Activated naive CD4-positive, alpha-beta T cell treated with anti-CD3 and anti-CD28 coated beads, Interleukin-2, amount 50 U/mL, for 72 hours (primary cell): ENCODE measurements at regions not wholly inside any gene's neighbourhood (a gene's known extent, or its start where the extent isn't known, plus 50 kb on each side); places are given as distances from the start of the nearest gene placed in this dataset.

Experiments used
- ATAC-seq, 2 donors: fragments of 150-1000 bp; cut with Tn5 transposase; 2 replicates each; pipeline ENCODE4 v1.10.0; 2021; ENCODE audit warnings: mild to moderate bottlenecking in 2 of 2, moderate library complexity in 2 of 2
- DNase-seq, 2 donors: peaks; one replicate each; pipeline ENCODE4 v3.0.0; 2021 to 2022; ENCODE audit warnings: low spot score in 2 of 2
- H3K27ac Mint-ChIP-seq, 2 donors: one replicate each; pipeline ENCODE4 v1.8.0; 2022; ENCODE audit warnings: mild to moderate bottlenecking in 2 of 2, mixed read lengths in 2 of 2
- H3K36me3 Mint-ChIP-seq, 2 donors: one replicate each; pipeline ENCODE4 v1.8.0; 2022; ENCODE audit warnings: mixed read lengths in 2 of 2
- H3K9me3 Mint-ChIP-seq, 2 donors: one replicate each; pipeline ENCODE4 v1.8.0; 2022; ENCODE audit warnings: mixed read lengths in 2 of 2

DNA sequence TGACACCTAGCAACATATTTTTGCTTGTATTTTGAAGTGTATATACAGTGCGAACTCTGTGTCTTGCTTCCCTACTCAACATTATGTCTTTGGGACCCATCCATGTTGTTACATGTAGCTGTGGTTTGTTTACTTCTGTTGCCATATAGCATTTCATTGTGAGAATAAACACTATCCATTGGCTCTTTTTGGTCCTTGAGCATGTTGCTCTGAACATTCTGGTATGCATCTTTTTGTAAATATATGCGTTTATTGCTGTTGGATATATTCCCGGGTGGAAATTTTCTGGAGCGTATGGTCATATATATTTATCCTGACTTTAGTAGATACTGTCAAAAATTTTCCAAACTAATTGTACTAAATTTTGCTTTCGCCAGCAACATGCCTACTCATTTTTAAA is 222.5 kb upstream of the SPTLC3 start:
- ATAC-seq: no peak
- Mint-ChIP-seq H3K27ac (no peak overlapping the region), H3K9me3 (peaks cover 4 to 8% of the 10 kb centered on the region in 2 donors), H3K36me3 (no peaks in the 10 kb centered on the region)
- DNase-seq: no peak

DNA sequence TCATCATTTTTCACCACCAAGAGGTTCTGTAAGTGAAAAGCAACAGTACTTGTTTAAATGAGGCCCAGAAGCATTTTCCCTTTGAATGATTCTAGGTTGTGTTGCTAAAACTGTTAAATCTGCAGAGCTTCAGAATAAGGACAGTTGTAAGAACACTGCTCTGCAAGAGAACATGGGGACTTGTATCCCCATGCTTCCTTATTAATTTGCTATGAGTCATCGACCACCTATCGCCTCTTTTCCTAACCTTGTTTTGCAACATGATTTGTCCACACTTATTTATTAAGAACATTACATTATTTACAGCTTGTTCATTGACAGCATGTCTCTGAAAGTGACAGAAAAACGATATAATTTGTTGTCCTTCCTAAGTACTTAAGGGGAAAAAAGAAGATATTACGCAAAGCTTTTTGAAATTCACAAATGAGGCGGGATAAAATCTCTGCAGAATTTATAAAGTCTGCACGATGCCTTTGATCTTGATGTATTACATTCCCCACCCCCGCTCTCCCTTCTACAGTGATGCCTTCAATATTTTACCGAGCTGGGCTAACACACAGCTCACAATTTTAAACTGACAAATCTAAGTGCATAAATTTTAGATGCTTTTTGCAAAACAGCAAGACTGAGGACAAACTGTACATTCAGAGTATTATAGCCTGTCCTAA is 220.0 kb upstream of the SPTLC3 start:
- Mint-ChIP-seq H3K27ac (no peak overlapping the region), H3K9me3 (peaks cover 3 to 4% of the 10 kb centered on the region in 2 donors), H3K36me3 (no peaks in the 10 kb centered on the region)
- DNase-seq (no peak), ATAC-seq (no peak)

DNA sequence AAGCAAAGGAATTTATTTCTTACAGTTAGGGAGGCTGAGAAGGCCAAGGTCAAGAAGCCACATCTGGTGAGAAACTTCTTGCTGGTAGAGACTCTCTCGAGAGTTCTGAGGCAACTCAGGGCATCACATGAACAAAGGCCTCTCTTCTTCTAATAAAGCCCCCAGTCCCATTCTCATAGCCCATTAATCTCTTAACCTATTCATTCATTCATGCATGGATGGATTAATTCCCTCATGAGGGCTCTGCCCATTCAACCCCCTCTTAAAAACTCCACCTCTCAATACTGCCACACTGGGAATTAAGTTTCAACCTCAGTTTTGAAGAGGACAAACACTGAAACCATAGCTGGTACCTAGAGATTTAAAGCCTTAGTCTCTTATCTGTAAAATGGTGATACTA is 217.9 kb upstream of the SPTLC3 start:
- no peak overlapping the region for H3K27ac Mint-ChIP-seq
- peaks cover 0 to 4% of the 10 kb centered on the region in 2 donors for H3K9me3 Mint-ChIP-seq
- ATAC-seq (no peak), DNase-seq (no peak)
- no peaks in the 10 kb centered on the region for H3K36me3 Mint-ChIP-seq

DNA sequence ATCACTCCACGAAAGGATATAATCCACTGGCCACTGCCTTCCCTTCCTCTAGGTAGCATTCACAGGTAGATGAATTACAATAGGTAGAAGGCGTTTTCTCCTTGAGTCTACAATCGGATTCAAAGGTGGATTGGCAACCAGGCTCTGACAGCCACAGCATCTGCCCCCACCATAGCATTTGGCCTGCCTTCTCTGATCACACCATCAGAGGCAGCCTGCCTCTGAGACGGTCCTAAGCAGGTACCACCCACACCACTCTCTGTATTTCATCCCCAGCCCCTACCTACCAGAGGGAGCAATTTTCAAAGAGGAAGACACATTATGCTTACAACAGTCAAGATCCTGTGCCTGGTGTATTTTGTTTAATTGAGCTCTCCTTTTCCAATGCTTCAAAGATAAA is 210.5 kb upstream of the SPTLC3 start:
- Mint-ChIP-seq H3K9me3 (peaks cover 0 to 6% of the 10 kb centered on the region in 2 donors), H3K36me3 (no peaks in the 10 kb centered on the region), H3K27ac (peak overlapping the region in 1 of 2 donors; percentile 29)
- ATAC-seq (no peak), DNase-seq (no peak)

DNA sequence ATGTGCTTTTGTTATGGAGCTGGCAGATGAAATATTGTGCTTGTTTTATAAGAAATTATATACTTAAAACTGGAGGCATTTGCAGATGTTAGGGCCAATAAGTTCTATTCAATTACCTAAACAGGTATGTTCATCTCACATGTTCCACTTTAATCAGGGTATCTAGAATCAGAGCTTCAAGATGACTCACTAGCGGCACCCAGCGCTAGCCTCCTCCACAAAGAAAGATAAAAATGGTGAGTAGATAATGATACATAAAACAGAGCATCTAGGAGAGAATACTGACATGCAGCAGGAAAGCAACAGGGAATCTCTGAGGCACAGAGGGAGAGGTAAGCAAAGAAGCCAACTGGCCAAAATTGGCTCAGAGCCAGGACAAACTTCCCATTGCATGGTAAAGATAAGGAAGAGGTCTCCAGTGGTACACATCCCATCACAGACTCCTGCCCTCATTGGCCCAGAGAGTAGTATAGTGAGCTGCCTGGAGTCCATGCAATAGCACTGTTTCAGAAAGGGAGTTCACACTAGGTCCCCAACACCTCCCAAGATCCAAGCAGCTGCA is 200.7 kb upstream of the SPTLC3 start:
- H3K36me3 Mint-ChIP-seq: peaks cover 0 to 27% of the 10 kb centered on the region in 2 donors
- H3K27ac Mint-ChIP-seq: no peak overlapping the region
- H3K9me3 Mint-ChIP-seq: peaks cover 17 to 34% of the 10 kb centered on the region in 2 donors
- ATAC-seq (no peak), DNase-seq (no peak)

DNA sequence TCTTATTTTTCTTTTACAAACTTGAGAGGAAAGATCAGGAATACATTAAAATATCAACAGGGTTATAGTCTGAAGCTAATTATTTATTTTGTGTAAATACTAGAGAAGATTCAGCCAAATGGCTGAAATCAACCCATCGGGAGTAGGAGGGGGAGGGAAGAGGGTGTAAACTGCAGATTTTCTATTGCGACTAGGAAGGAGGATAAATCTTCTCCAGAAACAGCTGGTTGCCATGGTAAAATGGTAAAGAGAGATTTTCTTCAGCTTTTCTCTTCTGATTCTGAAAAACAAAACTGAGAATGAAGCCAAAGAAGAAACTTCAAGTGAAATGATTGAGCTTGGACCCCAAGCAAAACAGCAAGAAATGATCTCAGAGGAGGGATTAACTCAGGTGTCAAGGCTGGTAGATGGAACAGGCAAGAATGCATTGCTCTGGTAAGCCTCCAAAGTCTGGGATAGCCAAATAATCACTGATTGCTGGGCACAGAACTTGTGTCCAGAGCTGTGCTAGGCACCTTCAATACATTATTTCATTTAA is 193.5 kb upstream of the SPTLC3 start:
- DNase-seq (no peak), ATAC-seq (no peak)
- H3K9me3 Mint-ChIP-seq: peaks cover 0 to 9% of the 10 kb centered on the region in 2 donors
- H3K36me3 Mint-ChIP-seq: peaks cover 0 to 9% of the 10 kb centered on the region in 2 donors
- peak overlapping the region in 1 of 2 donors; percentile 34 for H3K27ac Mint-ChIP-seq

DNA sequence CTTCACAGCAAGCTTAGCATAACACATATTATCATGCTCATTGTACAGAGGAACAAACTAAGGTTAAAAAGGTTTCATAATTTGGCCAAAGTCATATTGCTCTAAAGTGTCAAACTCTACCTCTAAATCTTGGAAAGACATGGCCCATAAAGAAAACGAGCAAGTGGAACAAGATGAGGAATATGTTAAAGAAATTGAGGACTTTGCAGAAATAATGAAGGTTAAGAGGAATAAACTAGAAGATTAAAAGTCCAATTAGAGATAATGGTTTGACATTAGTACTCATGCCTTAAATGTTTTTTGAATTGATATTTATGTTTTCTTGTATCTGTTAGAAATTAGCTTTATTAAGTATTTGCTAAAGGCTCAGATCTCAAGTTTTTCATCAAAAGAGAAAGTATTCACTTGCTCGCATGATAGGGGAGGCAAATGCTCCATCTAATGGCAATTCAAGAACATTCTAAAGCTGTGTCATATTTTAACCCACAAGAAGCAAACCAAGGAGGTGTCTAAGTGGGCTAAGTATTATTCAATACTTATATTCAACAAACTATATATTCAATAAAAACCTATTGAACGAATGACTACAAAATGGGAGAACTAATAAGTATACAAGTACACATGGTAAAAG is 192.9 kb upstream of the SPTLC3 start:
- Mint-ChIP-seq H3K27ac (no peak overlapping the region), H3K36me3 (peaks cover 0 to 3% of the 10 kb centered on the region in 2 donors), H3K9me3 (peaks cover 0 to 3% of the 10 kb centered on the region in 2 donors)
- DNase-seq (no peak), ATAC-seq (no peak)

DNA sequence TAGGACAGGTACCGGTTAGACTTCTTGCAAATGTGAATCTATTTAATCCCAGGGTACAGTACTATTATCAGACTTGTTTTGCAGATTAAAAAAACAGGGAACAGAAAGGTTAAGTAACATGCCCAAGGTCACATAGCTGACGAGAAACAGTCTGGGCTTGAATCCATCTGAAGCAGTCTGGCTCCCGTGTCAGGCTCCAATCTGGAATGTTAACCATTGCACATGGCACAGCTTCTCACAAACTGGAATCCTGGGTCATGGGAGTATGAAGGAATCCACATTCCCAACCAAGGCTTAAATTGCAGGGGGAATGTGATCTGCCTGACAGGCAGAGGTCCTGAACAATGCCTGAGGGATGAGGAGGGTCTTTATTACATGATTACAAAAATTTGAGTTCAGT is 187.5 kb upstream of the SPTLC3 start:
- Mint-ChIP-seq H3K9me3 (peaks cover 5 to 6% of the 10 kb centered on the region in 2 donors), H3K27ac (no peak overlapping the region), H3K36me3 (no peaks in the 10 kb centered on the region)
- ATAC-seq (no peak), DNase-seq (no peak)

DNA sequence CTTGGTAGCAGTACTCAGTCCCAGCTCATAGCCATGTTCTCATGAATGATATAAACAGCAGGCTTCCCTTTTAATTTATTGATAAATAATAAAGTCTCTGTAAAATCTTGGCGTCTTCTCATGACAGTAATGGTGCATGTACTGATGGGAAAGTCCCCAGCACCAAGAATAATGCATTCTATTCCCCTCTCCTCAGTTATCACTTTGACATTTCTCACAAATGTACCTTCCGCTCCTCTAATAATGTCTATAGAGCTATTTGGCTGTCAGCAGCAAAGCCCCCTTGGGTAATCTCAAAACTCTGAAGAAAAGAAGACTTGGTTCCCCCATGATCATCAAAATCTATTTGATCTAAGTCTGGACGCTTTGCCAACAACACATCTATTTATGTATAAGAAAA is 185.0 kb upstream of the SPTLC3 start:
- Mint-ChIP-seq H3K9me3 (peaks cover 6 to 9% of the 10 kb centered on the region in 2 donors), H3K27ac (no peak overlapping the region), H3K36me3 (no peaks in the 10 kb centered on the region)
- DNase-seq (no peak), ATAC-seq (no peak)

DNA sequence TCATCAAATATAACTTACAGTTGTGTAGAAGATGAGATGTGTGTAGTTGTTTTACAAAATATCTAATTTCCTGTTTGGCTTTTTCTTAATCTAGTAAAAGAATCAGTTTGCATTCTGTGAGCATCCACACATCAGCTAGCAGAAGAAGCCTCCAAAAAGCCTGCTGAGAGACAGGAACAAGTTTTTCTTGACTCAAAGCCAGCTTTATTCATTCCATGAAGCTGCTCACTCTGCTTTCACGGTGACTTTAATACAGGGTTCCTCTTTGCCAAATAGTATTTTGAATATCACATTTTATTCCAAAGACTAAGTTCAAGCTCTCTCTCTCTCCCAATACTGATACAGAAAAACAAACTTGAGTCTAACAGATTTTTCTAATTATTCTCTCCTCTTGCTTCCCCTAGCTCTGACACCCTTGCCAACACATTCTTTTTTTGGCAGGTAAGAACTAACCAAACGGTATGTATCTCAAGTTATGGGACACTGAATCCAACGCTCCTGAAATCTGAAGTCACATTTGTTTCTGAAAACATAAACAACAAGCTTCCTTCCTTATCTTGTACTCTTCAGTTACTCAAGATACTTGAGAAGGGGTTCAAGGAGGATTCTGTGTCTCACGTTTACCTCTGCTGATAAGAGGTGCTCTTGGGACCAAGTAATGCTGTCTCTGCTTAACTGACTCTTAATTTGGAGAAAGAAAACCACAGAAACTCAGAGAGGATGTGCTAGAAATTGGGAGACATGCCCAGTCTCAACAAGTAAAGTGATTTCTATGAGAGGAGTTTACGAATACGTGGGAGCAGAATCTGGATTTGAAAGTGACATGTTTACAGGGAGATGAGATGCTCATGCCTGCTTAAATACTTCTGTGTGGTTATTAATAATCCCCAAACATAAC is 184.2 kb upstream of the SPTLC3 start:
- ATAC-seq (no peak), DNase-seq (no peak)
- Mint-ChIP-seq H3K27ac (no peak overlapping the region), H3K36me3 (no peaks in the 10 kb centered on the region), H3K9me3 (peaks cover 6 to 9% of the 10 kb centered on the region in 2 donors)

DNA sequence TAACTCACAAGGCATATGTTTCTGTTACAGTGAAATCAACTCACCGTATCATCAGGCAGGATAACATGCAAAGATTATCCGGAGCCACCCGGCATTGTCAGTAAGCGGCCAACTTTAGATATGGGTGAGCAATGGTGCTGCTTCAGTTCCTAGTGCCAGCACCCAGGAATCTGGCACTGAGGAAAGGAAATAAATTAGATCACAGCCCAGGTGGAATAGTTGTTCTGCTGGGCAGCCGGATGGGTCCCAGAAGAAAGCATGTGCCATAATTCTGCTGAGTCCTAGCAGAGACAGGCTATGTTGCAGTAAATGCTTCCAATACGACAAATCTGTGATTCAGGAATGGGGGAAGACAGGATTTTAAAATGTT is 183.6 kb upstream of the SPTLC3 start:
- ATAC-seq (no peak), DNase-seq (no peak)
- Mint-ChIP-seq H3K27ac (no peak overlapping the region), H3K36me3 (no peaks in the 10 kb centered on the region), H3K9me3 (peaks cover 6 to 9% of the 10 kb centered on the region in 2 donors)

DNA sequence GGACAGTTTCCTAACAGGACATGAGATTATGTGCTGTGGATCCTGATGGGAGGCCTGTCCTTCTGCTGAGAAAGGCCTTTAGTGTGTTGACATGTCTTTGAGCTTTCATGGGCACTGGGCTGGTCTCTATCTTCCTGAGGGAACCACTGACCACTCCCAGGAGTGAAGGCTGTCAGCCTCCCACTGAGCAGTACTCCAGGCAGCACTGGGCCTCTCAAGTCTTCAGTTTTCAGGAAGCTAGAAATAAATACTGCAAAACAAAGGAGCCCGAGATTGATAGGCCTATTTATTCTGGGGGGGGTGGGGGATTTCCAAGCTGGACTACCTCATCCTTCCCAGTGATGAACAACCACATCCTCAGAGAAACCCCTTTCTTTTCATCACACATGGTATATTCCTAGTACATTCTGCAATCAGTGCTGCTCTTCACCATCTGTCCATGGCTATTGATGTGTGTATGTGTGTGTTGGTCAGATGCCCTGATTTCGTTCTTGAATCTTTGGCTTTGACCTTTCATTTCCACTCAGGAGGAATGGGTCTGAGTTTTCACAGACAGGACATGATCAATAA is 180.9 kb upstream of the SPTLC3 start:
- H3K36me3 Mint-ChIP-seq: no peaks in the 10 kb centered on the region

DNA sequence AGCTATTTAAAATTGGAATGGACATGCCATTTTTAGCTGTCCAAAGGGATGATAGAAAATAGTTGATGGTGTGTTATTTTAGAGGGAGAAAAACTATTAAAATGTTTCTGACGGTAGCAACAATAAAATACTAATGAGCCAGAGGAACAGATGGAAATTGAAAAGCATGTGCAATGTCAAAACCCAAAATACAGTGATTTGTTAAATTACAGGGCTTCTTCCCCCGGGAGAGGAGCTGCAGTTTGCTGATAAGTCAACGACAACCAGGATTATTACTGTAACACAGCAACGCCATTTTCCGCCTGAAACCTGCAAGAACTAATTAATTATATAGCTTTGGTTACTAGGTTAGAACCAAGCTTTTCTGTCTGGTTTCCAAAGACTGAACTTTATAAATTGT is 179.6 kb upstream of the SPTLC3 start:
- ATAC-seq: no peak
- peaks cover 0 to 4% of the 10 kb centered on the region in 2 donors for H3K9me3 Mint-ChIP-seq
- no peak for DNase-seq

More for the DNA sequence above, 180.9 kb upstream of the SPTLC3 start:
- peaks cover 2 to 6% of the 10 kb centered on the region in 2 donors for H3K9me3 Mint-ChIP-seq
- DNase-seq (no peak), ATAC-seq (no peak)
- no peak overlapping the region for H3K27ac Mint-ChIP-seq

DNA sequence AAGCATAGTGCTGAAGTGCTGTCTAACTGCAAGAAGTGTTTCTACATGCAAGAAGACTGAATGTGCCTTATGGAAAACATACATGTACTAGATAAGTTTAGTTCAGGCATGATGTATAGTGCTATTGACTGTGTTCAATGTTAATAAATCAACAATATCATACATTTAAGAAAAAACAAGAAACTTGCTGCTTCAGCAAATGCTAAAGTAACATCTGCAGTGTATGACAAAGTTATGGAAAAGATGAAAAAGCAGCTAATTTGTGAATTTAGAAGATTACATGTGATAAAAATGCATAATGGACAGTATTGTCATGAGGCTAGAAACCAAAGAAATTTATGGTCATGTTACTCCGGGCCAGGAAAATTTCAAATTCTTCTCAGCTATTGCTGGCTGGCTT is 174.9 kb upstream of the SPTLC3 start:
- DNase-seq (no peak), ATAC-seq (no peak)
- Mint-ChIP-seq H3K36me3 (no peaks in the 10 kb centered on the region), H3K27ac (no peak overlapping the region), H3K9me3 (no peaks in the 10 kb centered on the region)

More for the DNA sequence above, 179.6 kb upstream of the SPTLC3 start:
- Mint-ChIP-seq H3K27ac (no peak overlapping the region), H3K36me3 (no peaks in the 10 kb centered on the region)

DNA sequence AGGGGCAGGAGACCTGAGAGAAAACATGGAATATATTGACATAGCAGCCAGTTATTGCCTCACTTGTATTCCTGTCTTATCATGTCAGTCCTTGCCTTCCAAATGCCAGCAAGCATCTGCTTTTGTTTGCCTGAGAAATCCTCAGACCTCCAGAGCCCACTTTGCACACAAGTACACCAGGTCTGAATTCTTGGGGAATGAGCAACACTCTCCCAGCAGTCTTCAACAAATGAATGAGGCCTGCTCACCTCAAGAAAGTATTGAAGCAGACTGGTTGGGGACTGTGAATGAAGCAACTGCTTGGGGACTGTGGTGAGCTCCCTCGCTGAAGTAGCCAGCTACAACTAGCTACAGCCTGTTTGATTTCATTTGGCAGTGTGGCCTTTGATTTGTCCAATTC is 172.8 kb upstream of the SPTLC3 start:
- Mint-ChIP-seq H3K36me3 (no peaks in the 10 kb centered on the region), H3K27ac (no peak overlapping the region), H3K9me3 (no peaks in the 10 kb centered on the region)
- no peak for ATAC-seq
- no peak for DNase-seq

DNA sequence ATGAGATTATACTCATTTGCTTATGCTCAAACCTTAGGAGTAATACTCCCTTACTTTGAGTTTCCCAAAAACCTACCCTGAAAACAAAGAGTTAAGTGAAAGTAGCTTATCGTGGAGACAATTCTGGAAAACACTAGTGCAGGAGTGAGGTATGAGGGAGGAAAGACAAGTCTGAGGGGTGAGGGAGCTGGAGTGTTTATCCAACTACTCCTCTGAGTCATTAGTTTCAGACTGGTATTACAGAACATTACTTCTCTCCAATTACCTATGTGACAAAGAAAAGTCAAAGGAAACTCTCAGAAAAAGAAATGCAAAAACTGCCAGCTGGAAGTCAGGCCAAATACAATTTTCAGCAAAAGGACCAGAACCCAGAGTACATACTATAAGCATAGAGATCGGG is 171.1 kb upstream of the SPTLC3 start:
- Mint-ChIP-seq H3K36me3 (no peaks in the 10 kb centered on the region), H3K27ac (no peak overlapping the region)

More for the DNA sequence above, 171.1 kb upstream of the SPTLC3 start:
- no peaks in the 10 kb centered on the region for H3K9me3 Mint-ChIP-seq
- ATAC-seq (no peak), DNase-seq (no peak)
